ENCODE measurements at regions not wholly inside any gene's neighbourhood (a gene's known extent, or its start where the extent isn't known, plus 50 kb on each side); places are given as distances from the start of the nearest gene placed in this dataset.

- Histone ChIP-seq H3K4me1 (no peaks in the 10 kb centered on the region), H3K9me3 (ENCODE audit: low read depth) (no peaks in the 10 kb centered on the region), H4K20me1 (ENCODE audit: low read depth) (no peaks in the 10 kb centered on the region), H3K27me3 (no peaks in the 10 kb centered on the region), H3K36me3 (no peaks in the 10 kb centered on the region), H3K27ac (no peak overlapping the region), H3F3A (ENCODE audit: low read depth) (no peaks in the 10 kb centered on the region), H2AFZ (replicated peaks) (no peak overlapping the region), H3K4me2 (no peak overlapping the region), H3K4me3 (no peak overlapping the region), H3K79me2 (ENCODE audit: low read depth) (no peaks in the 10 kb centered on the region), H3K9ac (no peak overlapping the region)
- Mint-ChIP-seq H3K9me3 (peaks cover 2% of the 10 kb centered on the region), H3K4me1 (no peaks in the 10 kb centered on the region), H3K27me3 (ENCODE audit: insufficient read depth, low read depth) (peaks cover 2% of the 10 kb centered on the region), H3K4me3 (no peak overlapping the region), H3K36me3 (no peaks in the 10 kb centered on the region), H3K27ac (no peak overlapping the region)
- TF ChIP-seq EZH2 (IDR thresholded peaks at IDR 0.05) (no peak), EZH2phosphoT487 (IDR thresholded peaks at IDR 0.05) (no peak)
- TF ChIP-seq, protein P1, sequence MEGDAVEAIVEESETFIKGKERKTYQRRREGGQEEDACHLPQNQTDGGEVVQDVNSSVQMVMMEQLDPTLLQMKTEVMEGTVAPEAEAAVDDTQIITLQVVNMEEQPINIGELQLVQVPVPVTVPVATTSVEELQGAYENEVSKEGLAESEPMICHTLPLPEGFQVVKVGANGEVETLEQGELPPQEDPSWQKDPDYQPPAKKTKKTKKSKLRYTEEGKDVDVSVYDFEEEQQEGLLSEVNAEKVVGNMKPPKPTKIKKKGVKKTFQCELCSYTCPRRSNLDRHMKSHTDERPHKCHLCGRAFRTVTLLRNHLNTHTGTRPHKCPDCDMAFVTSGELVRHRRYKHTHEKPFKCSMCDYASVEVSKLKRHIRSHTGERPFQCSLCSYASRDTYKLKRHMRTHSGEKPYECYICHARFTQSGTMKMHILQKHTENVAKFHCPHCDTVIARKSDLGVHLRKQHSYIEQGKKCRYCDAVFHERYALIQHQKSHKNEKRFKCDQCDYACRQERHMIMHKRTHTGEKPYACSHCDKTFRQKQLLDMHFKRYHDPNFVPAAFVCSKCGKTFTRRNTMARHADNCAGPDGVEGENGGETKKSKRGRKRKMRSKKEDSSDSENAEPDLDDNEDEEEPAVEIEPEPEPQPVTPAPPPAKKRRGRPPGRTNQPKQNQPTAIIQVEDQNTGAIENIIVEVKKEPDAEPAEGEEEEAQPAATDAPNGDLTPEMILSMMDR (IDR thresholded peaks at IDR 0.05), result no peak
- no peak for DNase-seq (ENCODE audit: low spot score)
Observed at GRCh38 chr2:122267947-122268346, 512.5 kb downstream of the TSN start.

DNA sequence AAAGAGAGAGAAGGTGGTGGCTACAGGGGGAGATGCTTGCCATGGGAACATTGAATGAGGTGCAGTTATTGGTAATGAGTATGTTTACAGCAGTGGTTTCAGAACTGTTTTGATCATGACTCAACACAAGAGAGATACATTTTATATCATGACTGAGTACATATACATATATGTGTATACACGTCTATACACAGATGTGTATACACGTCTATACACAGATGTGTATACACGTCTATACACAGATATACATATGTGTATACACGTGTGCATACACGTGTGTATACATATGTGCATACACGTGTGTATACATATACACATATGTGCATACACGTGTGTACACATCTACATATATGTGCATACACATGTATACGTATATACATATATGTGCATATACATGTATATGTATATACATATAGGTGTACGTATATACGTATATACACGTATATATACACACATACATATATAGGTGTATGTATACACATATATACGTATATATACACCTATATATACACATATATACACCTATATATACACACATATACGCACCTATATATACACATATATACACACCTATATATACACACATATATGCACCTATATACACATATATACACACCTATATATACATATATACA is 518.5 kb downstream of the TSN start:
- H3K4me3 ChIP-seq, result no peak overlapping the region
- H3K79me2 ChIP-seq (ENCODE audit: low read depth), result no peaks in the 10 kb centered on the region
- H3K9me3 ChIP-seq (ENCODE audit: low read depth), result no peaks in the 10 kb centered on the region
- peaks cover 21% of the 10 kb centered on the region for H3F3A ChIP-seq (ENCODE audit: low read depth)
- TF ChIP-seq, protein P1 (IDR thresholded peaks at IDR 0.05), result no peak
- no peaks in the 10 kb centered on the region for H3K4me1 ChIP-seq
- H3K4me2 ChIP-seq, result no peak overlapping the region
- H3K27me3 ChIP-seq, result no peaks in the 10 kb centered on the region
- H2AFZ ChIP-seq (replicated peaks), result no peak overlapping the region
- no peaks in the 10 kb centered on the region for H3K9me3 Mint-ChIP-seq
- H3K4me3 Mint-ChIP-seq, result no peak overlapping the region
- peaks cover 5% of the 10 kb centered on the region for H3K27me3 Mint-ChIP-seq (ENCODE audit: insufficient read depth, low read depth)
- no peak overlapping the region for H3K27ac Mint-ChIP-seq
- H3K9ac ChIP-seq, result no peak overlapping the region
- H3K4me1 Mint-ChIP-seq, result no peaks in the 10 kb centered on the region
- H3K27ac ChIP-seq, result no peak overlapping the region
- no peak for DNase-seq (ENCODE audit: low spot score)
- no peaks in the 10 kb centered on the region for H3K36me3 Mint-ChIP-seq
- no peaks in the 10 kb centered on the region for H4K20me1 ChIP-seq (ENCODE audit: low read depth)
- no peaks in the 10 kb centered on the region for H3K36me3 ChIP-seq

DNA sequence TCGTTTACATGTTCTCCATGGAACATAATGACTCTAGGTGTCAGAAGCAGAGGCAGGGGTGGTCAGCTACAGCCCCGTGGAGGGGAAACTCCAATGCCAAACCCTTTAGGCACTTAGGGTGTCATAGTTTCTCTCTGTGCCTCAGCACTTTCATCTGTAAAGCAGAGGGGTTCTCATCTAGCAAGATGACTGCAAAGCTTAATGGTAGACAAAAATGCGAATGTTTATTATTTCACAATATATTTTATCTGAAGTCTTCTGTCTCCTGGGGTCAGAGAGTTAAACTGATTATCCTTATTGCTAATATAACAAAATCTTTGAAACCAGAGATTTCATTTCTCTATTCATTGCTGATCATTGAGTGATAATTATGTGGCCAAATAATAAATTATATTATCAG is 522.5 kb downstream of the TSN start:
- Histone ChIP-seq H3K27ac (no peak overlapping the region), H3K4me1 (no peaks in the 10 kb centered on the region), H3K4me2 (no peak overlapping the region), H2AFZ (replicated peaks) (no peak overlapping the region), H3F3A (ENCODE audit: low read depth) (peaks cover 21% of the 10 kb centered on the region), H3K27me3 (no peaks in the 10 kb centered on the region), H3K79me2 (ENCODE audit: low read depth) (no peaks in the 10 kb centered on the region), H3K4me3 (no peak overlapping the region), H3K9ac (no peak overlapping the region), H3K36me3 (no peaks in the 10 kb centered on the region), H3K9me3 (ENCODE audit: low read depth) (no peaks in the 10 kb centered on the region), H4K20me1 (ENCODE audit: low read depth) (no peaks in the 10 kb centered on the region)
- no peak overlapping the region for H3K4me3 Mint-ChIP-seq
- H3K9me3 Mint-ChIP-seq, result no peaks in the 10 kb centered on the region
- H3K27ac Mint-ChIP-seq, result no peak overlapping the region
- no peak for TF ChIP-seq EZH2 (IDR thresholded peaks at IDR 0.05)
- TF ChIP-seq EZH2phosphoT487 (IDR thresholded peaks at IDR 0.05), result no peak
- TF ChIP-seq, protein P1 (IDR thresholded peaks at IDR 0.05), result no peak
- peaks cover under 1% of the 10 kb centered on the region for H3K4me1 Mint-ChIP-seq
- no peaks in the 10 kb centered on the region for H3K36me3 Mint-ChIP-seq
- H3K27me3 Mint-ChIP-seq (ENCODE audit: insufficient read depth, low read depth), result peaks cover 8% of the 10 kb centered on the region
- no peak for DNase-seq (ENCODE audit: low spot score)

All from neural progenitor cell (in vitro differentiated cells).